ENCODE measurements at regions not wholly inside any gene's neighbourhood (a gene's known extent, or its start where the extent isn't known, plus 50 kb on each side); places are given as distances from the start of the nearest gene placed in this dataset.

- ATAC-seq = no peak
Measured at GRCh38 chr5:53340956-53341750, 139.3 kb upstream of the FST start.

GRCh38 chr5:53342236-53342635 lies 138.2 kb upstream of the FST start:
- Histone ChIP-seq H3K4me3 (no peak overlapping the region), H3K27ac (no peak overlapping the region), H3K4me1 (no peaks in the 10 kb centered on the region), H3K36me3 (no peaks in the 10 kb centered on the region), H3K27me3 (no peaks in the 10 kb centered on the region), H3K9me3 (no peaks in the 10 kb centered on the region)
- ATAC-seq (no peak), FAIRE-seq (no peak), DNase-seq (no peak)
- no peak for TF ChIP-seq CTCF (IDR thresholded peaks at IDR 0.05)
- intact Hi-C loops (cut with DNase I) = no loop called here

More at GRCh38 chr5:53340956-53341750, 139.3 kb upstream of the FST start:
- intact Hi-C loops (cut with DNase I) = no loop called here
- H3K4me3 ChIP-seq = no peak overlapping the region
- no peak overlapping the region for H3K27ac ChIP-seq
- no peak for TF ChIP-seq CTCF (IDR thresholded peaks at IDR 0.05)
- 76 to 91% methylated on average over 3 of the region's 3 CpGs for WGBS, 2 donors
- H3K4me1 ChIP-seq = no peaks in the 10 kb centered on the region
- no peaks in the 10 kb centered on the region for H3K9me3 ChIP-seq
- H3K27me3 ChIP-seq = no peaks in the 10 kb centered on the region
- FAIRE-seq (no peak), DNase-seq (no peak)
- no peaks in the 10 kb centered on the region for H3K36me3 ChIP-seq

GRCh38 chr5:53343187-53343586 lies 137.2 kb upstream of the FST start:
- no peaks in the 10 kb centered on the region for H3K27me3 ChIP-seq
- H3K27ac ChIP-seq = no peak overlapping the region
- TF ChIP-seq CTCF (IDR thresholded peaks at IDR 0.05) = no peak
- no peak overlapping the region for H3K4me3 ChIP-seq
- ATAC-seq (no peak), DNase-seq (no peak), FAIRE-seq (no peak)
- no peaks in the 10 kb centered on the region for H3K36me3 ChIP-seq
- intact Hi-C loops (cut with DNase I) = no loop called here
- no peaks in the 10 kb centered on the region for H3K9me3 ChIP-seq
- no peaks in the 10 kb centered on the region for H3K4me1 ChIP-seq
- WGBS, 2 donors = 59 to 60% methylated on average over 2 of the region's 2 CpGs

- no peak for ATAC-seq
- 36 to 37% methylated on average over 5 of the region's 5 CpGs for WGBS, 2 donors
- no peaks in the 10 kb centered on the region for H3K9me3 ChIP-seq
- FAIRE-seq = no peak
- no peaks in the 10 kb centered on the region for H3K4me1 ChIP-seq
- intact Hi-C loops (cut with DNase I) = no loop called here
- no peaks in the 10 kb centered on the region for H3K27me3 ChIP-seq
- no peaks in the 10 kb centered on the region for H3K36me3 ChIP-seq
- no peak overlapping the region for H3K4me3 ChIP-seq
- DNase-seq = no peak
- H3K27ac ChIP-seq = no peak overlapping the region
- no peak for TF ChIP-seq CTCF (IDR thresholded peaks at IDR 0.05)
Measured at GRCh38 chr5:53350368-53350767, 130.1 kb upstream of the FST start.

GRCh38 chr5:53350991-53351770 lies 129.2 kb upstream of the FST start:
- intact Hi-C loops (cut with DNase I) = no loop called here
- Histone ChIP-seq H3K27ac (no peak overlapping the region), H3K4me3 (no peak overlapping the region), H3K36me3 (no peaks in the 10 kb centered on the region), H3K27me3 (no peaks in the 10 kb centered on the region), H3K4me1 (no peaks in the 10 kb centered on the region), H3K9me3 (no peaks in the 10 kb centered on the region)
- 73 to 76% methylated on average over 4 of the region's 4 CpGs for WGBS, 2 donors
- DNase-seq (no peak), ATAC-seq (no peak), FAIRE-seq (no peak)
- no peak for TF ChIP-seq CTCF (IDR thresholded peaks at IDR 0.05)
